ENCODE measurements at regions not wholly inside any gene's neighbourhood (a gene's known extent, or its start where the extent isn't known, plus 50 kb on each side); places are given as distances from the start of the nearest gene placed in this dataset.

- Histone ChIP-seq H3K4me3 (ENCODE audit: low read depth, low read length) (no peak overlapping the region), H3K27me3 (ENCODE audit: control insufficient read depth, insufficient read depth, low read length) (no peaks in the 10 kb centered on the region), H3K36me3 (ENCODE audit: control insufficient read depth, insufficient read depth, low read length) (no peaks in the 10 kb centered on the region)
- FAIRE-seq, result no peak
- TF ChIP-seq CTCF (IDR thresholded peaks at IDR 0.05; ENCODE audit: insufficient read depth, low read length, severe bottlenecking), result no peak
- no peak for DNase-seq (ENCODE audit: low read depth)
These were observed 338.6 kb upstream of the B3GAT1 start for GRCh38 chr11:134750619-134751018.

GRCh38 chr11:134749040-134749839 lies 337.2 kb upstream of the B3GAT1 start:
- no peak for TF ChIP-seq CTCF (IDR thresholded peaks at IDR 0.05; ENCODE audit: insufficient read depth, low read length, severe bottlenecking)
- H3K27me3 ChIP-seq (ENCODE audit: control insufficient read depth, insufficient read depth, low read length), result no peaks in the 10 kb centered on the region
- FAIRE-seq (no peak), DNase-seq (ENCODE audit: low read depth) (no peak)
- no peaks in the 10 kb centered on the region for H3K36me3 ChIP-seq (ENCODE audit: control insufficient read depth, insufficient read depth, low read length)
- no peak overlapping the region for H3K4me3 ChIP-seq (ENCODE audit: low read depth, low read length)

- TF ChIP-seq CTCF (IDR thresholded peaks at IDR 0.05; ENCODE audit: insufficient read depth, low read length, severe bottlenecking), result no peak
- no peak overlapping the region for H3K4me3 ChIP-seq (ENCODE audit: low read depth, low read length)
- FAIRE-seq, result no peak
- no peaks in the 10 kb centered on the region for H3K27me3 ChIP-seq (ENCODE audit: control insufficient read depth, insufficient read depth, low read length)
- H3K36me3 ChIP-seq (ENCODE audit: control insufficient read depth, insufficient read depth, low read length), result no peaks in the 10 kb centered on the region
- no peak for DNase-seq (ENCODE audit: low read depth)
These were observed 334.6 kb upstream of the B3GAT1 start for GRCh38 chr11:134746609-134747008.

- FAIRE-seq (no peak), DNase-seq (ENCODE audit: low read depth) (no peak)
- Histone ChIP-seq H3K36me3 (ENCODE audit: control insufficient read depth, insufficient read depth, low read length) (no peaks in the 10 kb centered on the region), H3K4me3 (ENCODE audit: low read depth, low read length) (no peak overlapping the region), H3K27me3 (ENCODE audit: control insufficient read depth, insufficient read depth, low read length) (no peaks in the 10 kb centered on the region)
- TF ChIP-seq CTCF (IDR thresholded peaks at IDR 0.05; ENCODE audit: insufficient read depth, low read length, severe bottlenecking), result no peak
These were observed 333.4 kb upstream of the B3GAT1 start for GRCh38 chr11:134745456-134745855.

GRCh38 chr11:134743820-134744195 lies 331.8 kb upstream of the B3GAT1 start:
- no peaks in the 10 kb centered on the region for H3K36me3 ChIP-seq (ENCODE audit: control insufficient read depth, insufficient read depth, low read length)
- H3K27me3 ChIP-seq (ENCODE audit: control insufficient read depth, insufficient read depth, low read length), result no peaks in the 10 kb centered on the region
- FAIRE-seq (no peak), DNase-seq (ENCODE audit: low read depth) (no peak)
- H3K4me3 ChIP-seq (ENCODE audit: low read depth, low read length), result no peak overlapping the region
- no peak for TF ChIP-seq CTCF (IDR thresholded peaks at IDR 0.05; ENCODE audit: insufficient read depth, low read length, severe bottlenecking)

Measured in bronchial epithelial cell (primary cell).